ENCODE measurements at regions not wholly inside any gene's neighbourhood (a gene's known extent, or its start where the extent isn't known, plus 50 kb on each side); places are given as distances from the start of the nearest gene placed in this dataset.
"Not testable (repeated sequence)": the region's sequence is repeated elsewhere in the genome, so short reads cannot be mapped to it uniquely, and the experiment has no call there.

- DNase-seq: no peak
These were observed 55.0 kb downstream of the OXSM start for GRCh38 chr3:25844891-25845290.

- DNase-seq: no peak
These were observed 56.4 kb downstream of the OXSM start for GRCh38 chr3:25846282-25846681.

- no peak for DNase-seq
These were observed 59.2 kb downstream of the OXSM start for GRCh38 chr3:25849091-25849490.

GRCh38 chr3:25849641-25850385, 59.9 kb downstream of the OXSM start:
- DNase-seq: no peak

DNA sequence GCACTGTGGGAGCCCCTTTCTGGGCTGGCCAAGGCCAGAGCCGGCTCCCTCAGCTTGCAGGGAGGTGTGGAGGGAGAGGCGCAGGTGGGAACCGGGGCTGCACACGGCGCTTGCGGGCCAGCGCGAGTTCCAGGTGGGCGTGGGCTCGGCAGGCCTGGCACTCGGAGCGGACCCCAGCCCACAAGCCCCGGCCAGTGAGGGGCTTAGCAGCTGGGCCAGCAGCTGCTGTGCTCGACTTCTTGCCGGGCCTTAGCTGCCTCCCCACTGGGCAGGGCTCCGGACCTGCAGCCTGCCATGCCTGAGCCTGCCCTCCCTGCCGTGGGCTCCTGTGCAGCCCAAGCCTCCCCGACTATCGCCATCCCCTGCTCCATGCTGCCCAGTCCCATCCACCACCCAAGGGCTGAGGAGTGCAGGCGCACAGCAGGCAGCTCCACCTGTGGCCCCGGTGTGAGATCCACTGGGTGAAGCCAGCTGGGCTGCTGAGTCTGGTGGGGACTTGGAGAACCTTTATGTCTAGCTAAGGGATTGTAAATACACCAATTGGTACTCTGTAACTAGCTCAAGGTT, 61.9 kb downstream of the OXSM start:
- not testable (repeated sequence) for DNase-seq

DNA sequence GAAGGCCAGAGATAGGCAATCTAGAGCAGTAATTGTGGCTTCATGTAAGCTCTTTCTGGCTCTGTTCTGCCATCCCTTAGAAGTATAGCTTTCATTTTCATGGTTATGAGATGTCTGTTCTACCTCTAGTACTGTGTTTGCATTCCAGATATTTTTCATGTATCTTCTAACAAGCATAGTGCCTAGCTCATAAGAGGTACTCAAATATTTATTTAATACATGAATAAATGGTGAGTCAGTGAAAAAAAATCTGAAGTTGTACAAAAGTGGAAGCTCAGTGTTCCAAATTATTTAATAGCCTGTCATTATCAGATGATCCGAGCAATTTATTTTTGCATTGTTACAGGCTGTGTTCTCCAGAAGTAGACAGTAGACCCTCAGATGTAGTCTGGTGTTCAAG, 64.3 kb downstream of the OXSM start:
- no peak for DNase-seq

DNA sequence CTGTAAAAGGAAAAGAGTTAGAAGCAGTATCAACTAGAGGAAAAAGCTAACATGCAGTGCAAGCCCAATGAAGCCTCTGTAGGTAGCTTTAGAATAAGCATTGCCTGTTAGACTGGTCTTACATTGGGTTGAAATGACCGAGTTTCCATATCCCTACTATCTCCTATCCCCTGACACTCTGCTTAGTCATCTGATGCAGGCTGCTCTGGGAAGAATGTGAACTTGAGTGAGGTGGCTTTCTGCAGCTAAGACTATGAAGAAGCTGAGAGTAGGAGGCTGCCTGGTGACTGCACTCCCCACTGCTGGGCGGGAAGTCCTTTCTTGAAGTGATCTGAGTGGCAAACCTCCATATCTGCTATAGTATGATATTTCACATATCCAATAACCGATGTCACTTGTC, 64.7 kb downstream of the OXSM start:
- no peak for DNase-seq

DNA sequence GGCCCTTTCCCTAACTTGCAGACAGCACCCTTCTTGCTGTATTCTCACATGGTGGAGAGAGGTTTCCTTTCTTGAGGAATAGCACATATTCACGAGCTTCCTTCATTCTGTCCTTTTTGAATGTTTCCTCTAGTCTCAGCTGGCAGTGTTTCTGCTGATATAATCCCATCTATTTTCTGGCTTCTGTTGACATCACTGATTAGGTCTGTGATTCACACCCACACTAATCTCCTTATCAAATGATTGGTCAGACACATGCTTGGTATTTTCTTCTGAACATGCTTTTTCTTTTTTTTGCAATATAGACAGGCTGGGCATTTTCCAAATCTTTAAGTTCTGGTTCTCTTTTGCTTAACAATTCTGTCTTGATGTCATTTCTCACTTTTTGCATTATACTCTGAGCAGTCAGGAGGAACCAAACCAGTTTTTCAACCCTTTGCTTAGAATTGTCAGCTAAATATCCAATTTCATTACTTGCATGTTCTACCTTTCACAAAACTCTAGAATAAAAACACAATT, 65.4 kb downstream of the OXSM start:
- no peak for DNase-seq

- DNase-seq: no peak
These were observed 67.1 kb downstream of the OXSM start for GRCh38 chr3:25856902-25857518.

DNA sequence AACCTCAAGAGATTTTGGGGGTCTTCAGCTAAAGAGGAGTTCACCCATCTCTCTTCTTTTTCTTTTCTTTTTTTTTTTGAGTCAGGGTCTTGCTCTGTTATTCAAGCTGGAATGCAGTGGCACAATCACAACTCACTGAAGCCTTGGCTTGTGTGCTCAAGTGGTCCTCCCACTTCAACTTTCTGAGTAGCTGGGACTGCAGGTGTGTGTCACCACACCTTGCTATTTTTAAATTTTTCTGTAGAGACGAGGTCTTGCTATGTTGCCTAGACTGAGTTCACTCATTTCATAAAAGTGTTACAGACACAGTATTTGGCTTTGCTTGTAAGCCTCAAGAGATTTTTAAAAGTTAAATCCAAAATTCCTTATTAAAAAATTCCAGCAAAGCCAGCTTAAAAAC, 71.7 kb downstream of the OXSM start:
- no peak for DNase-seq

- no peak for DNase-seq
These were observed 73.1 kb downstream of the OXSM start for GRCh38 chr3:25863011-25863415.

GRCh38 chr3:25863416-25863959, 73.6 kb downstream of the OXSM start:
- DNase-seq: no peak

GRCh38 chr3:25870452-25870851, 80.6 kb downstream of the OXSM start:
- DNase-seq: no peak

- DNase-seq: no peak
These were observed 82.4 kb downstream of the OXSM start for GRCh38 chr3:25872200-25872877.

DNA sequence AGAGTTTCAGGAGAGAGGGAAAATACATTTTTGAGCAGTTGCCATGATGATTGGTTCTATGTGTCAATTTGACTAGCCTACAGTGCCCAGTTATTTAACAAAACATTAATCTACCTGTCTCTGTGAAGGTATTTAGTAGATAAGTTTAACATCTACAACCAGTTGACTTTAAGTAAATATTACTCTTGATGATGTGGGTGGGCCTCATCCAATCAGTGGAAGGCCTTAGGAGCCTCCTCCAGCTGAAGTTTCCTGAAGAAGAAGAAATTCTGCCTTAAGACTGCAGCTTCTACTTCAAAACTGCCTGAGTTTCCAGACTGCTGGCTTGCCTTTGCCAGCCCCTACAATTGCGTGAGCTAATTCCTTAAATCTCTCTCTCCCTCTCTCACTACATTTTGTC, 93.6 kb downstream of the OXSM start:
- DNase-seq: no peak

DNA sequence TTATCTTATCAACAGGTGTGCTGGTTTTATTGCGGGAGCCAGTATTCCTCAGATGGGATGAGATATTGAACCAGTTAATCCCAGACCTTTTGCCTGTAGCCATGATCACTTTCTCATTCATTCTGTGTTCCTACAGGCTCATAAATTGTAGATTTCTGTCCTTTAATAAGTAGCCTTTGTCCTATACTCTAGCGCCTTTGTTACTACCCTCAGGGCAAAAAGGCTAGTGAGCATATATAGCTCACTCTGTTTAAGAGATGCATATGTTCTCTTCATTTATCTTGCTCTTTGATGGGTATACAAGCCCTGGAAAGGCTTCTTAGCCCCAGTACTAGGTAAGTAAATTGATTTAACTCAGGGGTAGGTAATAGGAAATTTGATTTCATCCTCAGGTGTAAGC, 95.1 kb downstream of the OXSM start:
- DNase-seq: no peak

DNA sequence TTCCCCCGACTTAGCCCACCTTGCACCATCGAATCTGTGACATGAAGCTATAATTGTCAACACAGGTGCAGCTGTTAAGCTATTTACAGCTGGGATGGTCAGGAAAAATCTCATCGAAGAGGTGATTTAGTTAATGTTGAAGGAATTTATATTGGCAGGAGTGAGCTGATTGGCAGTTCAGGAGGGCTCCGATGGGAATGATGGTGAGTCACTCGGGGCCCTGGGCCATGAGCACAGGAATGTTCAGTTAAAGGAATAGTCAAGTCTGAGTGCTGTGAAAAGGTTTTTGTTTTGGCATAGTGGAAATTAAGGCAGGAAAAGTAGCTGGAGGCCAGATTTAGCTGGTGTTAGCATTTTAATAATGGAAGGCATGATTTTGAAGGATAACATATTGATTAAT, 95.7 kb downstream of the OXSM start:
- no peak for DNase-seq

DNA sequence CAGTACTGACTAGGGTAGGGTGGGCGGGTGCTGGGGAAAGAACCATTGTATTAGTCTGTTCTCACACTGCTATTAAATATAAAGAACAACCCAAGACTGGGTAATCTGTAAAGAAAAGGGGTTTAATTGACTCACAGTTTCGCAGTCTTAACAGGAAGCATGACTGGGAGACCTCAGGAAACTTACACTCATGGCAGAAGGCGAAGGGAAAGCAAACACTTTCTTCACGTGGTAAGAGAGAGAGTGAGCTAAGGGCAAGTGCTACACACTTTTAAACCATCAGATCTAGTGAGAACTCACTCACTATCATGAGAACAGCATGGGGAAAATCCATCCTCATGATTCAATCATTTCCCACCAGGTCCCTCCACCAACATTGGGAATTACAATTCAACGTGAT, 98.0 kb downstream of the OXSM start:
- no peak for DNase-seq

- no peak for DNase-seq
These were observed 99.1 kb downstream of the OXSM start for GRCh38 chr3:25888892-25889524.

GRCh38 chr3:25889525-25889917, 99.6 kb downstream of the OXSM start:
- DNase-seq: no peak

DNA sequence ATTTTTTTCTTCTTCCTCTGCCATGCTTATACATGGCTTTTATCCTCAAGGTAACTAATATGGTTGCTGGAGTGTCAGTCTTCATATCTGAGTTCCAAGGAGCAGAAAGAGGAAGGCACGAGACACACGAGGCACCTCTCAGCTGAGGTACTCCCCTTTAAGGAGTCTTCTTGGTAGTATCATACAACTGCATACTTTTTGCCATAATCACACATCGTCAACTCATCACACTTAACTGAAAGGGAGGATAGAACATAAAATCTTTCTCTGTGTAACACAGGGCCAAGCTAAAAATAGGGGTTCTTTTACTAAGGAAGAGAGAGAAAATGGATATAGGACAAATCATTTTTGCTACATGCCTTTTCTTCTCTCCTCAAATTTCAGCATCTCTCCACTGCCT, 104.2 kb downstream of the OXSM start:
- no peak for DNase-seq

DNA sequence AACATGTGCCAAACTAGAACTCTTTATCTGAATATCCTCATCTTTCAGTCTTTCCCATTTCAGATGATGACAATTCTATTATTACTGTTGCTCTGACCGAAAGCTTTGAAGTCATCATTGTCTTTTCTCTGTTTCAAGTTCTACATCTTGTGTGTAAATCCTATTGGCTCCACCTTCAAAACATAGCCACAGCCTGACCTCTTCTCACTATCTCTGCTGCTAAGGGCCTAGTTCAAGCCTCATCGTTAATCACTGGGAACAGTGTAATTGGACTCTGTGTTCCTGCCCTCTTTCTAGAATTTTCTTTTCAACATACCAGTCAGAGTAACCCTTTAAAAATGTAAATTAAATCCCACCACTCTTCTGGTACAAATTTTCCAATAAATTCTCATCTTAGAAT, 105.1 kb downstream of the OXSM start:
- DNase-seq: no peak

- DNase-seq: no peak
These were observed 105.6 kb downstream of the OXSM start for GRCh38 chr3:25895443-25895842.
